Body of pancreas (tissue), 4 donors: ENCODE measurements at regions not wholly inside any gene's neighbourhood (a gene's known extent, or its start where the extent isn't known, plus 50 kb on each side); places are given as distances from the start of the nearest gene placed in this dataset.

ENCODE experiments used
- ATAC-seq: fragments of 150-250 bp; one replicate; pipeline ENCODE4 v1.9.1; 2016
- DNase-seq, 4 donors: peaks; one replicate each; pipeline ENCODE4 v3.0.0-alpha.2; 2019
- H3K27ac ChIP-seq, 4 donors: fragments of 200-600 bp; sonication (generic); 1 replicate in 3 of 4; 2 replicates in 1 of 4; pipeline versions ENCODE4 v1.5.1 to v1.6.1; 2016 to 2019; ENCODE audit warnings: mild to moderate bottlenecking in 1 of 4, mixed read lengths in 1 of 4, moderate library complexity in 1 of 4
- H3K27me3 ChIP-seq, 2 donors: fragments of 200-600 bp; sonication (generic); one replicate each; pipeline ENCODE4 v1.6.0; 2016; ENCODE audit warnings: mild to moderate bottlenecking in 1 of 2
- H3K36me3 ChIP-seq, 2 donors: fragments of 200-600 bp; sonication (generic); replicated peaks in 1 of 2; 2 replicates each; pipeline ENCODE4 v1.5.1; 2016; ENCODE audit warnings: low read depth in 2 of 2; ENCODE audit not compliant: insufficient read depth in 1 of 2
- H3K4me1 ChIP-seq: fragments of 200-600 bp; sonication (generic); one replicate; pipeline ENCODE4 v1.6.0; 2016
- H3K4me3 ChIP-seq, 2 donors: fragments of 200-600 bp; sonication (generic); 1 replicate in 1 of 2; 2 replicates in 1 of 2; pipeline ENCODE4 v1.5.1; 2016 to 2019
- H3K9me3 ChIP-seq, 3 donors: fragments of 200-600 bp; sonication (generic); 1 replicate in 2 of 3; 2 replicates in 1 of 3; pipeline ENCODE4 v1.5.1; 2016
- CTCF ChIP-seq, 7 experiments: fragments of 450-650 bp in 4 of 7; fragments of 200-600 bp in 3 of 7; sonication (generic) in 3 of 7; IDR thresholded peaks; one replicate each; pipeline ENCODE4 v1.5.1; 2016 to 2019; ENCODE audit warnings: antibody characterized with exemption in 7 of 7
- POLR2A ChIP-seq, 3 donors: fragments of 450-650 bp; IDR thresholded peaks; one replicate each; pipeline ENCODE4 v1.6.1; 2016; ENCODE audit warnings: antibody characterized with exemption in 3 of 3, mild to moderate bottlenecking in 2 of 3
- WGBS, 2 donors: methylation state at CpG; one replicate each; pipeline ENCODE4 v1.1.5; 2017; 5-methylcytosine and 5-hydroxymethylcytosine counted together
- intact Hi-C: fragments of 100-400 bp; cut with DNase I; formaldehyde crosslinking; loops from one replicate; pipeline ENCODE4 v1.15.1; 2023

- Histone ChIP-seq H3K4me3 (no peak overlapping the region), H3K4me1 (peaks cover 32% of the 10 kb centered on the region), H3K36me3 (no peaks in the 10 kb centered on the region), H3K9me3 (no peaks in the 10 kb centered on the region), H3K27me3 (peaks cover 0 to 26% of the 10 kb centered on the region in 2 donors), H3K27ac (no peak overlapping the region)
- ATAC-seq (no peak), DNase-seq (no peak)
- no peak for TF ChIP-seq CTCF (IDR thresholded peaks at IDR 0.05)
- intact Hi-C loops = no loop called here
- 61 to 70% methylated on average over 5 of the region's 5 CpGs for WGBS, 2 donors
Observed at GRCh38 chr12:94870511-94870910, 133.0 kb downstream of the NDUFA12 start.

GRCh38 chr12:94868161-94868560 lies 135.3 kb downstream of the NDUFA12 start:
- Histone ChIP-seq H3K4me3 (no peak overlapping the region), H3K9me3 (no peaks in the 10 kb centered on the region), H3K4me1 (peaks cover 13% of the 10 kb centered on the region), H3K27me3 (peaks cover 0 to 15% of the 10 kb centered on the region in 2 donors), H3K36me3 (no peaks in the 10 kb centered on the region), H3K27ac (no peak overlapping the region)
- intact Hi-C loops = no loop called here
- no peak for TF ChIP-seq POLR2A (IDR thresholded peaks at IDR 0.05)
- TF ChIP-seq CTCF (IDR thresholded peaks at IDR 0.05) = no peak
- ATAC-seq = no peak
- DNase-seq = no peak
- 81 to 85% methylated on average over 2 of the region's 2 CpGs for WGBS, 2 donors

GRCh38 chr12:94867066-94867855 lies 136.2 kb downstream of the NDUFA12 start:
- intact Hi-C loops = no loop called here
- DNase-seq = no peak
- Histone ChIP-seq H3K27ac (no peak overlapping the region), H3K4me3 (no peak overlapping the region), H3K27me3 (peaks cover 0 to 6% of the 10 kb centered on the region in 2 donors), H3K9me3 (no peaks in the 10 kb centered on the region), H3K36me3 (no peaks in the 10 kb centered on the region), H3K4me1 (peaks cover 4% of the 10 kb centered on the region)
- 69 to 73% methylated on average over 5 of the region's 5 CpGs for WGBS, 2 donors
- ATAC-seq = no peak
- TF ChIP-seq CTCF (IDR thresholded peaks at IDR 0.05) (no peak), POLR2A (IDR thresholded peaks at IDR 0.05) (no peak)

- no peak overlapping the region for H3K27ac ChIP-seq
- H3K36me3 ChIP-seq = no peaks in the 10 kb centered on the region
- no peaks in the 10 kb centered on the region for H3K9me3 ChIP-seq
- 76 to 86% methylated on average over 1 of the region's 1 CpG for WGBS, 2 donors
- no peak for DNase-seq
- H3K27me3 ChIP-seq = no peaks in the 10 kb centered on the region
- ATAC-seq = no peak
- no peak overlapping the region for H3K4me3 ChIP-seq
- no peaks in the 10 kb centered on the region for H3K4me1 ChIP-seq
- intact Hi-C loops = no loop called here
- TF ChIP-seq POLR2A (IDR thresholded peaks at IDR 0.05) (no peak), CTCF (IDR thresholded peaks at IDR 0.05) (no peak)
Observed at GRCh38 chr12:94864987-94865386, 138.5 kb downstream of the NDUFA12 start.
